A549 (cell line): ENCODE measurements at regions not wholly inside any gene's neighbourhood (a gene's known extent, or its start where the extent isn't known, plus 50 kb on each side); places are given as distances from the start of the nearest gene placed in this dataset.

ENCODE experiments used
- ATAC-seq, 2 experiments: fragments of 200-7000 bp in 1 of 2; fragments of >200 bp in 1 of 2; cut with Nextera tagmentation in 1 of 2; cut with Tn5 transposase in 1 of 2; 3 replicates each; pipeline versions ENCODE4 v1.8.0 to v1.9.1; 2018 to 2020; ENCODE audit warnings: mild to moderate bottlenecking in 1 of 2, moderate library complexity in 1 of 2
- CTCF ChIA-PET: fragments of 300-600 bp; sonication (Branson Sonifier 250); formaldehyde crosslinking; extraction: SDS; loops from one replicate; lab custom pipeline; 2021; ENCODE audit warnings: antibody characterized with exemption, inconsistent platforms; lab: Yijun Ruan, JAX
- POLR2A ChIA-PET: fragments of 350-600 bp; formaldehyde crosslinking; extraction: SDS; loops from one replicate; lab custom pipeline; 2021; ENCODE audit warnings: antibody characterized with exemption, inconsistent platforms; lab: Yijun Ruan, JAX
- DNase-seq, 2 experiments: peaks; one replicate each; pipeline versions ENCODE4 v3.0.0 to v3.0.0-alpha.2; 2011 to 2016; ENCODE audit warnings: low read depth in 1 of 2, low spot score in 1 of 2
- FAIRE-seq: peaks from 2 replicates; lab custom pipeline; 2011; peaks lifted over from hg19 to GRCh38; lab: Jason Lieb, UNC
- H3K27ac ChIP-seq, 2 experiments: fragments of >200 bp; sonication (Bioruptor Twin); formaldehyde crosslinking; 3 replicates each; pipeline ENCODE4 v1.5.1; 2016 to 2017
- H3K4me1 ChIP-seq: fragments of >200 bp; sonication (Bioruptor Twin); formaldehyde crosslinking; 3 replicates; pipeline ENCODE4 v1.6.1; 2016
- H3K4me2 ChIP-seq: fragments of >200 bp; sonication (Bioruptor Twin); formaldehyde crosslinking; 3 replicates; pipeline ENCODE4 v1.6.1; 2016
- H3K4me3 ChIP-seq: fragments of >200 bp; sonication (Bioruptor Twin); formaldehyde crosslinking; 3 replicates; pipeline ENCODE4 v1.5.1; 2016
- H3K9me3 ChIP-seq: fragments of >200 bp; sonication (Bioruptor Twin); formaldehyde crosslinking; 3 replicates; pipeline ENCODE4 v1.6.1; 2016
- CBX2 ChIP-seq: fragments of 200-600 bp; sonication (generic); IDR thresholded peaks from 2 replicates; pipeline ENCODE4 v1.6.1; 2016; ENCODE audit warnings: low read depth, mild to moderate bottlenecking, borderline replicate concordance
- CBX8 ChIP-seq: fragments of 200-600 bp; sonication (generic); IDR thresholded peaks from 2 replicates; pipeline ENCODE4 v1.6.1; 2016
- CEBPB ChIP-seq, 2 experiments: fragments of >200 bp in 1 of 2; sonication (Bioruptor Twin) in 1 of 2; formaldehyde crosslinking in 1 of 2; IDR thresholded peaks; 2 replicates each; pipeline ENCODE4 v1.6.1; 2012 to 2016
- CHD4 ChIP-seq: fragments of 200-600 bp; sonication (generic); IDR thresholded peaks from 2 replicates; pipeline ENCODE4 v1.6.1; 2016; ENCODE audit warnings: antibody characterized with exemption, mild to moderate bottlenecking, borderline replicate concordance
- CTCF ChIP-seq: fragments of >200 bp; sonication (Bioruptor Twin); formaldehyde crosslinking; IDR thresholded peaks from 3 replicates; pipeline ENCODE4 v1.5.1; 2016
- EHMT2 ChIP-seq: fragments of 200-600 bp; sonication (generic); IDR thresholded peaks from 2 replicates; pipeline ENCODE4 v1.6.1; 2016; ENCODE audit warnings: antibody characterized with exemption, low read depth, mild to moderate bottlenecking, moderate library complexity
- EP300 ChIP-seq, 2 experiments: fragments of >200 bp; sonication (Bioruptor Twin); formaldehyde crosslinking; IDR thresholded peaks; 2 replicates in 1 of 2; 3 replicates in 1 of 2; pipeline ENCODE4 v1.6.1; 2016 to 2017
- FOSL2 ChIP-seq, 2 experiments: fragments of 450-650 bp in 1 of 2; fragments of >200 bp in 1 of 2; sonication (Bioruptor Twin) in 1 of 2; formaldehyde crosslinking; IDR thresholded peaks; 2 replicates each; pipeline versions ENCODE4 v1.5.0 to v1.6.1; 2016 to 2020; ENCODE audit warnings: mild to moderate bottlenecking in 1 of 2, moderate library complexity in 1 of 2
- FOXS1 ChIP-seq: fragments of 250-450 bp; sonication (Bioruptor Pico); IDR thresholded peaks from 2 replicates; pipeline ENCODE4 v1.5.0; 2020; ENCODE audit warnings: mild to moderate bottlenecking, moderate library complexity
- HDAC2 ChIP-seq: fragments of 200-600 bp; sonication (generic); IDR thresholded peaks from 2 replicates; pipeline ENCODE4 v1.6.1; 2016
- HES2 ChIP-seq: fragments of >200 bp; sonication (Bioruptor Twin); formaldehyde crosslinking; IDR thresholded peaks from 2 replicates; pipeline ENCODE4 v1.6.1; 2016
- HEYL ChIP-seq: fragments of 250-450 bp; sonication (Bioruptor Pico); IDR thresholded peaks from 2 replicates; pipeline ENCODE4 v1.8.0; 2021; ENCODE audit warnings: mild to moderate bottlenecking, moderate library complexity
- KDM1A ChIP-seq: fragments of 200-600 bp; sonication (generic); IDR thresholded peaks from 2 replicates; pipeline ENCODE4 v1.6.1; 2016; ENCODE audit warnings: low read depth, mild to moderate bottlenecking
- KDM5A ChIP-seq: fragments of 200-600 bp; sonication (generic); IDR thresholded peaks from 2 replicates; pipeline ENCODE4 v1.6.1; 2016; ENCODE audit warnings: antibody characterized with exemption, mild to moderate bottlenecking
- NFE2L2 ChIP-seq: fragments of 150-350 bp; conservative IDR thresholded peaks from 2 replicates; pipeline ENCODE4 v1.6.1; 2014; ENCODE audit warnings: low read length
- PHF8 ChIP-seq: fragments of 200-600 bp; sonication (generic); IDR thresholded peaks from 2 replicates; pipeline ENCODE4 v1.6.1; 2016; ENCODE audit warnings: low read depth, mild to moderate bottlenecking, antibody characterized with exemption, moderate library complexity, borderline replicate concordance
- POLR2A ChIP-seq: IDR thresholded peaks from 2 replicates; pipeline ENCODE4 v1.6.1; 2012; ENCODE audit warnings: mild to moderate bottlenecking, low read length
- POLR2AphosphoS2 ChIP-seq: conservative IDR thresholded peaks from 2 replicates; pipeline ENCODE4 v1.6.1; 2012; ENCODE audit warnings: low read length, improper control_type of control experiment, inconsistent platforms
- RARB ChIP-seq: fragments of 250-450 bp; sonication (Bioruptor Pico); IDR thresholded peaks from 2 replicates; pipeline ENCODE4 v1.8.0; 2021; ENCODE audit warnings: mild to moderate bottlenecking, moderate library complexity
- RFX5 ChIP-seq: fragments of 450-650 bp; IDR thresholded peaks from 2 replicates; pipeline ENCODE4 v1.7.1; 2014; ENCODE audit warnings: antibody characterized with exemption, mild to moderate bottlenecking, moderate library complexity
- RNF2 ChIP-seq: fragments of 200-600 bp; sonication (generic); IDR thresholded peaks from 2 replicates; pipeline ENCODE4 v1.6.1; 2016; ENCODE audit warnings: low read depth, mild to moderate bottlenecking, antibody characterized with exemption, moderate library complexity, borderline replicate concordance
- SMC3 ChIP-seq: fragments of >200 bp; sonication (Bioruptor Twin); formaldehyde crosslinking; IDR thresholded peaks from 3 replicates; pipeline ENCODE4 v1.6.1; 2018; ENCODE audit warnings: inconsistent platforms
- ZFP36 ChIP-seq: fragments of 450-650 bp; IDR thresholded peaks from 2 replicates; pipeline ENCODE4 v1.6.1; 2014; ENCODE audit warnings: borderline replicate concordance; ENCODE audit not compliant: partially characterized antibody
- ZNF302 ChIP-seq: fragments of 250-450 bp; sonication (Bioruptor Pico); IDR thresholded peaks from 2 replicates; pipeline ENCODE4 v1.9.0; 2021; ENCODE audit warnings: inconsistent platforms, mild to moderate bottlenecking, moderate library complexity
- ZSCAN20 ChIP-seq: fragments of 250-450 bp; sonication (Bioruptor Pico); IDR thresholded peaks from 2 replicates; pipeline ENCODE4 v1.8.0; 2022; ENCODE audit warnings: mild to moderate bottlenecking, moderate library complexity
- WGBS: methylation state at CpG from one replicate; pipeline ENCODE4 v1.1.6; 2017; ENCODE audit errors: missing lambda C conversion rate; 5-methylcytosine and 5-hydroxymethylcytosine counted together
- TF ChIP-seq, protein P1 (sequence below): IDR thresholded peaks from 2 replicates; pipeline ENCODE4 v1.6.1; 2012
- TF ChIP-seq, protein P2 (sequence below): fragments of 450-650 bp; IDR thresholded peaks from 2 replicates; pipeline ENCODE4 v1.6.1; 2014; ENCODE audit warnings: antibody characterized with exemption

GRCh38 chr7:47153576-47153975 is 428.3 kb downstream of the TNS3 start:
- DNase-seq (no peak), FAIRE-seq (no peak), ATAC-seq (peak in 1 of 2 experiments; percentile 34; a peak in 1 of 6 replicates)
- Histone ChIP-seq H3K4me2 (peak overlapping the region; percentile 67), H3K4me3 (no peak overlapping the region), H3K27ac (peak overlapping the region; percentile 56 to 70), H3K9me3 (no peaks in the 10 kb centered on the region), H3K4me1 (peaks cover 17% of the 10 kb centered on the region)
- 73% methylated on average over 6 of the region's 6 CpGs for WGBS
- ChIA-PET POLR2A (no interaction called here), CTCF (interaction anchor here (1.2 kb wide), 1 partner anchor 18 kb away, joined by 3 read pairs; no protein-coding TSS in a partner anchor)
- no peak for TF ChIP-seq PHF8
- TF ChIP-seq HES2 = no peak
- TF ChIP-seq FOXS1 = no peak
- no peak for TF ChIP-seq POLR2AphosphoS2
- no peak for TF ChIP-seq RARB (CRISPR knock-in tag)
- TF ChIP-seq, protein P1, sequence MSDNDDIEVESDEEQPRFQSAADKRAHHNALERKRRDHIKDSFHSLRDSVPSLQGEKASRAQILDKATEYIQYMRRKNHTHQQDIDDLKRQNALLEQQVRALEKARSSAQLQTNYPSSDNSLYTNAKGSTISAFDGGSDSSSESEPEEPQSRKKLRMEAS = no peak
- no peak for TF ChIP-seq HDAC2
- TF ChIP-seq RNF2 = no peak
- TF ChIP-seq CTCF = no peak
- no peak for TF ChIP-seq ZSCAN20 (CRISPR knock-in tag)
- TF ChIP-seq KDM5A = no peak
- no peak for TF ChIP-seq CBX2
- TF ChIP-seq RFX5 = no peak
- TF ChIP-seq EHMT2 = no peak
- no peak for TF ChIP-seq POLR2A
- TF ChIP-seq SMC3 = no peak
- TF ChIP-seq KDM1A = no peak

GRCh38 chr7:47153058-47153457 is 428.9 kb downstream of the TNS3 start:
- POLR2A ChIA-PET = no interaction called here
- WGBS = 10% methylated on average over 5 of the region's 5 CpGs
- CTCF ChIA-PET = interaction anchor here (1.2 kb wide), 1 partner anchor 18 kb away, joined by 3 read pairs; no protein-coding TSS in a partner anchor
- H3K4me3 ChIP-seq = no peak overlapping the region
- no peaks in the 10 kb centered on the region for H3K9me3 ChIP-seq
- peak overlapping the region in 1 of 2 experiments; percentile 56; a peak in 2 of 6 replicates for H3K27ac ChIP-seq
- TF ChIP-seq KDM1A (no peak), EP300 (IDR thresholded peaks at IDR 0.05) (peak in 1 of 2 experiments; percentile 38; a peak in 1 of 5 replicates), CEBPB (IDR thresholded peaks at IDR 0.05) (peak; percentile 81 to 86)
- ATAC-seq (peak in 1 of 2 experiments; percentile 43; a peak in 2 of 6 replicates), FAIRE-seq (peak; percentile 72), DNase-seq (peak in 1 of 2 experiments; percentile 49)
- H3K4me1 ChIP-seq = peaks cover 21% of the 10 kb centered on the region
- peak overlapping the region; percentile 67 for H3K4me2 ChIP-seq

DNA sequence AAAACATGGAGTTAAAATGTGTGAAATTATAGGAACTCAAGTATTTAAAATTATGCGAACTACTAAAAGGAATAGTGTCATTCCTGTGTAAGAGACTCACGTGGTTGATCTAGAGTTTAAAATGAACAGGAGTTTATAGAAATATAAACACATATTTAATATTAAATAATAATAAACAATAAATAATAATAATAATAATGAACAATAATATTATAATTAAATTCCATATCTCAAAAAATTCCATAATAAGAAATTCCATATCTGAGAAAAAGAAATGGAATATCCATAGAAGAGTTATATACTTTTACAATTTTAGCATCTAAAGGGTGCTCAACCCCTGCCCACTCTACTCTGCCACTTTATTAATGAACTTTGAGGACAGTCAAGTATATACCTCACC is 429.6 kb downstream of the TNS3 start:
- ATAC-seq = no peak
- 76% methylated on average over 2 of the region's 2 CpGs for whole genome bisulfite sequencing
- Histone ChIP-seq H3K4me1 (peaks cover 28% of the 10 kb centered on the region), H3K4me2 (peak overlapping the region; percentile 67; the same call in 1 of the 3 replicates), H3K9me3 (no peaks in the 10 kb centered on the region), H3K27ac (peak overlapping the region; percentile 29 to 42; a peak in 4 of 6 replicates), H3K4me3 (no peak overlapping the region)
- no peak for DNase-seq
- TF ChIP-seq, protein P2, sequence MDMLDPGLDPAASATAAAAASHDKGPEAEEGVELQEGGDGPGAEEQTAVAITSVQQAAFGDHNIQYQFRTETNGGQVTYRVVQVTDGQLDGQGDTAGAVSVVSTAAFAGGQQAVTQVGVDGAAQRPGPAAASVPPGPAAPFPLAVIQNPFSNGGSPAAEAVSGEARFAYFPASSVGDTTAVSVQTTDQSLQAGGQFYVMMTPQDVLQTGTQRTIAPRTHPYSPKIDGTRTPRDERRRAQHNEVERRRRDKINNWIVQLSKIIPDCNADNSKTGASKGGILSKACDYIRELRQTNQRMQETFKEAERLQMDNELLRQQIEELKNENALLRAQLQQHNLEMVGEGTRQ = no peak
- TF ChIP-seq CEBPB (IDR thresholded peaks at IDR 0.05) (no peak), CBX8 (no peak), HEYL (no peak), FOXS1 (no peak), FOSL2 (IDR thresholded peaks at IDR 0.05) (no peak), FOSL2 (CRISPR knock-in tag; IDR thresholded peaks at IDR 0.05) (no peak), ZNF302 (CRISPR knock-in tag) (no peak), CHD4 (no peak), ZFP36 (no peak), NFE2L2 (no peak)
- FAIRE-seq = no peak
- POLR2A ChIA-PET = no interaction called here
- CTCF ChIA-PET = no interaction called here
